ENCODE measurements at regions not wholly inside any gene's neighbourhood (a gene's known extent, or its start where the extent isn't known, plus 50 kb on each side); places are given as distances from the start of the nearest gene placed in this dataset.

- Mint-ChIP-seq H3K27me3 (peaks cover 7% of the 10 kb centered on the region), H3K27ac (no peak overlapping the region), H3K9me3 (no peaks in the 10 kb centered on the region), H3K4me1 (ENCODE audit: low read depth) (no peaks in the 10 kb centered on the region), H3K36me3 (ENCODE audit: low read depth) (no peaks in the 10 kb centered on the region), H3K4me3 (no peak overlapping the region)
These were observed 651.6 kb upstream of the CAMK1G start for GRCh38 chr1:208931936-208932335.

- Mint-ChIP-seq H3K4me1 (ENCODE audit: low read depth) (no peaks in the 10 kb centered on the region), H3K4me3 (no peak overlapping the region), H3K36me3 (ENCODE audit: low read depth) (no peaks in the 10 kb centered on the region), H3K9me3 (no peaks in the 10 kb centered on the region), H3K27me3 (peaks cover 7% of the 10 kb centered on the region), H3K27ac (no peak overlapping the region)
These were observed 649.5 kb upstream of the CAMK1G start for GRCh38 chr1:208933984-208934525.

- H3K9me3 Mint-ChIP-seq, result no peaks in the 10 kb centered on the region
- H3K4me1 Mint-ChIP-seq (ENCODE audit: low read depth), result no peaks in the 10 kb centered on the region
- no peak overlapping the region for H3K27ac Mint-ChIP-seq
- no peaks in the 10 kb centered on the region for H3K36me3 Mint-ChIP-seq (ENCODE audit: low read depth)
- peaks cover 4% of the 10 kb centered on the region for H3K27me3 Mint-ChIP-seq
- H3K4me3 Mint-ChIP-seq, result no peak overlapping the region
These were observed 648.6 kb upstream of the CAMK1G start for GRCh38 chr1:208934933-208935332.

- H3K4me1 Mint-ChIP-seq (ENCODE audit: low read depth), result no peaks in the 10 kb centered on the region
- H3K4me3 Mint-ChIP-seq, result no peak overlapping the region
- no peaks in the 10 kb centered on the region for H3K9me3 Mint-ChIP-seq
- H3K27me3 Mint-ChIP-seq, result peaks cover 4% of the 10 kb centered on the region
- H3K36me3 Mint-ChIP-seq (ENCODE audit: low read depth), result no peaks in the 10 kb centered on the region
- no peak overlapping the region for H3K27ac Mint-ChIP-seq
These were observed 647.9 kb upstream of the CAMK1G start for GRCh38 chr1:208935517-208936187.

GRCh38 chr1:208939537-208940085 lies 643.9 kb upstream of the CAMK1G start:
- Mint-ChIP-seq H3K36me3 (ENCODE audit: low read depth) (no peaks in the 10 kb centered on the region), H3K27ac (no peak overlapping the region), H3K9me3 (peaks cover 3% of the 10 kb centered on the region), H3K4me1 (ENCODE audit: low read depth) (no peaks in the 10 kb centered on the region), H3K4me3 (no peak overlapping the region), H3K27me3 (peaks cover 4% of the 10 kb centered on the region)

- Mint-ChIP-seq H3K9me3 (peaks cover 3% of the 10 kb centered on the region), H3K27ac (no peak overlapping the region), H3K4me1 (ENCODE audit: low read depth) (no peaks in the 10 kb centered on the region), H3K36me3 (ENCODE audit: low read depth) (no peaks in the 10 kb centered on the region), H3K27me3 (peaks cover 5% of the 10 kb centered on the region), H3K4me3 (no peak overlapping the region)
These were observed 641.0 kb upstream of the CAMK1G start for GRCh38 chr1:208942394-208943130.

GRCh38 chr1:208943291-208943690 lies 640.2 kb upstream of the CAMK1G start:
- Mint-ChIP-seq H3K36me3 (ENCODE audit: low read depth) (no peaks in the 10 kb centered on the region), H3K4me3 (no peak overlapping the region), H3K4me1 (ENCODE audit: low read depth) (no peaks in the 10 kb centered on the region), H3K27ac (no peak overlapping the region), H3K27me3 (peaks cover 6% of the 10 kb centered on the region), H3K9me3 (peaks cover 3% of the 10 kb centered on the region)

GRCh38 chr1:208944981-208945451 lies 638.5 kb upstream of the CAMK1G start:
- H3K4me3 Mint-ChIP-seq, result no peak overlapping the region
- H3K27ac Mint-ChIP-seq, result no peak overlapping the region
- H3K9me3 Mint-ChIP-seq, result peaks cover 3% of the 10 kb centered on the region
- peaks cover 9% of the 10 kb centered on the region for H3K27me3 Mint-ChIP-seq
- H3K36me3 Mint-ChIP-seq (ENCODE audit: low read depth), result no peaks in the 10 kb centered on the region
- no peaks in the 10 kb centered on the region for H3K4me1 Mint-ChIP-seq (ENCODE audit: low read depth)

- Mint-ChIP-seq H3K36me3 (ENCODE audit: low read depth) (no peaks in the 10 kb centered on the region), H3K9me3 (peaks cover 4% of the 10 kb centered on the region), H3K27ac (no peak overlapping the region), H3K4me3 (no peak overlapping the region), H3K27me3 (peaks cover 9% of the 10 kb centered on the region), H3K4me1 (ENCODE audit: low read depth) (no peaks in the 10 kb centered on the region)
These were observed 633.3 kb upstream of the CAMK1G start for GRCh38 chr1:208950206-208950605.

- H3K27me3 Mint-ChIP-seq, result peaks cover 4% of the 10 kb centered on the region
These were observed 632.4 kb upstream of the CAMK1G start for GRCh38 chr1:208951026-208951525.

GRCh38 chr1:208951908-208952307 lies 631.6 kb upstream of the CAMK1G start:
- Mint-ChIP-seq H3K27me3 (peaks cover 4% of the 10 kb centered on the region), H3K4me1 (ENCODE audit: low read depth) (no peaks in the 10 kb centered on the region), H3K27ac (no peak overlapping the region), H3K4me3 (no peak overlapping the region), H3K9me3 (peaks cover 4% of the 10 kb centered on the region), H3K36me3 (ENCODE audit: low read depth) (no peaks in the 10 kb centered on the region)

More at GRCh38 chr1:208951026-208951525, 632.4 kb upstream of the CAMK1G start:
- Mint-ChIP-seq H3K36me3 (ENCODE audit: low read depth) (no peaks in the 10 kb centered on the region), H3K9me3 (peaks cover 4% of the 10 kb centered on the region), H3K4me1 (ENCODE audit: low read depth) (no peaks in the 10 kb centered on the region), H3K4me3 (no peak overlapping the region), H3K27ac (no peak overlapping the region)

- Mint-ChIP-seq H3K27ac (no peak overlapping the region), H3K27me3 (peaks cover 11% of the 10 kb centered on the region), H3K4me1 (ENCODE audit: low read depth) (no peaks in the 10 kb centered on the region), H3K4me3 (no peak overlapping the region), H3K36me3 (ENCODE audit: low read depth) (no peaks in the 10 kb centered on the region), H3K9me3 (peaks cover 17% of the 10 kb centered on the region)
These were observed 620.6 kb upstream of the CAMK1G start for GRCh38 chr1:208962867-208963266.

GRCh38 chr1:208965351-208965750 lies 618.2 kb upstream of the CAMK1G start:
- Mint-ChIP-seq H3K4me3 (no peak overlapping the region), H3K9me3 (peaks cover 7% of the 10 kb centered on the region), H3K27ac (no peak overlapping the region), H3K36me3 (ENCODE audit: low read depth) (no peaks in the 10 kb centered on the region), H3K27me3 (peaks cover 11% of the 10 kb centered on the region), H3K4me1 (ENCODE audit: low read depth) (no peaks in the 10 kb centered on the region)

- H3K4me3 Mint-ChIP-seq, result no peak overlapping the region
- H3K27me3 Mint-ChIP-seq, result peaks cover 11% of the 10 kb centered on the region
- no peaks in the 10 kb centered on the region for H3K4me1 Mint-ChIP-seq (ENCODE audit: low read depth)
These were observed 616.2 kb upstream of the CAMK1G start for GRCh38 chr1:208967334-208967733.

GRCh38 chr1:208974717-208975116 lies 608.8 kb upstream of the CAMK1G start:
- Mint-ChIP-seq H3K27me3 (no peaks in the 10 kb centered on the region), H3K9me3 (no peaks in the 10 kb centered on the region), H3K4me3 (no peak overlapping the region), H3K36me3 (ENCODE audit: low read depth) (no peaks in the 10 kb centered on the region), H3K27ac (no peak overlapping the region), H3K4me1 (ENCODE audit: low read depth) (no peaks in the 10 kb centered on the region)

More at GRCh38 chr1:208967334-208967733, 616.2 kb upstream of the CAMK1G start:
- H3K36me3 Mint-ChIP-seq (ENCODE audit: low read depth), result no peaks in the 10 kb centered on the region
- H3K9me3 Mint-ChIP-seq, result no peaks in the 10 kb centered on the region
- H3K27ac Mint-ChIP-seq, result no peak overlapping the region

All from stimulated activated naive CD8-positive, alpha-beta T cell treated with anti-CD3 and anti-CD28 coated beads, Interleukin-15, Interleukin-2, amounts not matched to agents 100 ng/mL and 50 ng/mL, for 24 hours (primary cell).